ENCODE measurements at regions not wholly inside any gene's neighbourhood (a gene's known extent, or its start where the extent isn't known, plus 50 kb on each side); places are given as distances from the start of the nearest gene placed in this dataset.

DNA sequence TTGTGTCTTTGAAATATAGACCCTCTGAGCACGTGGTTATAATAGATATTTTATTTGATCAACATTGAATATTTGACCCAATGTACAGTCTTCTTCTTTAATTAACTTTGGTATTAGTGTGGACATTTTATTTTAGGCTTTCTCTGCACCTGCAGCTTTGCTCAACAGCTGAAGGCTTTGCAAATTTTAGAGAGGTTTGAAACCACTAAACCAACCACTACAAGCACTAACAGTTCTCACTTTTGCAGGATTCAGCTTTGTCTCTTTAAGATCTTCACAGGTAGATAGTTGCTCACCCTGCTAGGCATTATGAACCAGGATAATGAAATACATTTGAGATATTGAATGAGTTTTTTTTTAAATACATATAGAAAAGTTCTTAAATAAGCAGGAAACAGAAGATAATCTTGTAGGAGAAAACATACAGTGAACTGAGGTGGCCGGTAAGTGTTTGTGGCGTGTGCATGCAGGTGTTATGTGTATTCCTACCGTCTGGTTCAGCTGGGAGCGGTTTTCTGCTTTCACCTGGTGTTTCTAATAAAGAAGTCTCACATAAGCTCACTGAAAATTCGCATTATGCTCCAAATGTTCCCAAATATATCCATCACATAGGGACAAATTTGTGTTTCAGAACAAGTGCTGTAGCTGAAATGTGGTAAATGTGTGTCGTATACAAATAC is 1508.3 kb upstream of the TENM3 start:
- 85 to 89% methylated on average over 7 of the region's 7 CpGs for WGBS, 2 donors
- Histone ChIP-seq H3K36me3 (ENCODE audit: low read depth, missing control alignments) (no peaks in the 10 kb centered on the region), H3K4me1 (no peaks in the 10 kb centered on the region), H3K4me3 (no peak overlapping the region), H3K9me3 (no peaks in the 10 kb centered on the region), H3K27me3 (no peaks in the 10 kb centered on the region), H3K27ac (no peak overlapping the region)
- intact Hi-C loops (cut with DNase I; ENCODE audit: low total_unique reads): no loop called here
- TF ChIP-seq, protein P1, sequence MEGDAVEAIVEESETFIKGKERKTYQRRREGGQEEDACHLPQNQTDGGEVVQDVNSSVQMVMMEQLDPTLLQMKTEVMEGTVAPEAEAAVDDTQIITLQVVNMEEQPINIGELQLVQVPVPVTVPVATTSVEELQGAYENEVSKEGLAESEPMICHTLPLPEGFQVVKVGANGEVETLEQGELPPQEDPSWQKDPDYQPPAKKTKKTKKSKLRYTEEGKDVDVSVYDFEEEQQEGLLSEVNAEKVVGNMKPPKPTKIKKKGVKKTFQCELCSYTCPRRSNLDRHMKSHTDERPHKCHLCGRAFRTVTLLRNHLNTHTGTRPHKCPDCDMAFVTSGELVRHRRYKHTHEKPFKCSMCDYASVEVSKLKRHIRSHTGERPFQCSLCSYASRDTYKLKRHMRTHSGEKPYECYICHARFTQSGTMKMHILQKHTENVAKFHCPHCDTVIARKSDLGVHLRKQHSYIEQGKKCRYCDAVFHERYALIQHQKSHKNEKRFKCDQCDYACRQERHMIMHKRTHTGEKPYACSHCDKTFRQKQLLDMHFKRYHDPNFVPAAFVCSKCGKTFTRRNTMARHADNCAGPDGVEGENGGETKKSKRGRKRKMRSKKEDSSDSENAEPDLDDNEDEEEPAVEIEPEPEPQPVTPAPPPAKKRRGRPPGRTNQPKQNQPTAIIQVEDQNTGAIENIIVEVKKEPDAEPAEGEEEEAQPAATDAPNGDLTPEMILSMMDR (IDR thresholded peaks at IDR 0.05): no peak
- no peak for TF ChIP-seq POLR2A (IDR thresholded peaks at IDR 0.05)
- DNase-seq: no peak

GRCh38 chr4:180741703-180742102 is 1501.5 kb upstream of the TENM3 start:
- intact Hi-C loops (cut with DNase I; ENCODE audit: low total_unique reads): no loop called here
- TF ChIP-seq, protein P1 (IDR thresholded peaks at IDR 0.05): no peak
- no peak for TF ChIP-seq POLR2A (IDR thresholded peaks at IDR 0.05)
- Histone ChIP-seq H3K27me3 (no peaks in the 10 kb centered on the region), H3K36me3 (ENCODE audit: low read depth, missing control alignments) (no peaks in the 10 kb centered on the region), H3K4me3 (no peak overlapping the region), H3K4me1 (no peaks in the 10 kb centered on the region), H3K9me3 (no peaks in the 10 kb centered on the region), H3K27ac (no peak overlapping the region)
- no peak for DNase-seq
- WGBS, 2 donors: 65 to 69% methylated on average over 1 of the region's 1 CpG

GRCh38 chr4:180745019-180745418 is 1498.2 kb upstream of the TENM3 start:
- Histone ChIP-seq H3K9me3 (no peaks in the 10 kb centered on the region), H3K36me3 (ENCODE audit: low read depth, missing control alignments) (no peaks in the 10 kb centered on the region), H3K27ac (no peak overlapping the region), H3K4me3 (no peak overlapping the region), H3K27me3 (no peaks in the 10 kb centered on the region), H3K4me1 (no peaks in the 10 kb centered on the region)
- intact Hi-C loops (cut with DNase I; ENCODE audit: low total_unique reads): no loop called here
- WGBS, 2 donors: 83 to 89% methylated on average over 4 of the region's 4 CpGs
- DNase-seq: no peak
- no peak for TF ChIP-seq POLR2A (IDR thresholded peaks at IDR 0.05)
- TF ChIP-seq, protein P1 (IDR thresholded peaks at IDR 0.05): no peak

DNA sequence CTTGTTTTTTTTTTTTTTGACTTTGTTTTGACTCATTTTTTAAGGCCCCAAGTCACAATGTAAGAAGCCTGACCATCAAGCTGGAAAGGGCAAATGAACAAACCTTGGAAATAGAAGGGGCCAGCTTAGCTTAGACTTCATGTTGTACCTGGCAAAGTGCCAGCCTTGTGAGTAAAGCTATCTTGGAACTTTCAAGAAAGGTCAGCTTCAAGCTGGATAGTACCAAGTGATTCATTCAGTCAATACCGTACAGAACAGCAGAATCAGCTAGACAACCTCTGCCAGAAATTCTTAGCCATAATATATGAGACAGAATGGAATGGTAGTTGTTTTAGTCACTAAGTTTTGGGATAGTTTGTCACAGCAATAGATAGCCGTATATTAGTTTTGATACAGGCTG is 1492.2 kb upstream of the TENM3 start:
- Histone ChIP-seq H3K27ac (no peak overlapping the region), H3K4me3 (no peak overlapping the region), H3K27me3 (no peaks in the 10 kb centered on the region), H3K36me3 (ENCODE audit: low read depth, missing control alignments) (no peaks in the 10 kb centered on the region), H3K9me3 (no peaks in the 10 kb centered on the region), H3K4me1 (no peaks in the 10 kb centered on the region)
- TF ChIP-seq, protein P1 (IDR thresholded peaks at IDR 0.05): no peak
- no peak for TF ChIP-seq POLR2A (IDR thresholded peaks at IDR 0.05)
- WGBS, 2 donors: 75 to 78% methylated on average over 2 of the region's 2 CpGs
- intact Hi-C loops (cut with DNase I; ENCODE audit: low total_unique reads): no loop called here
- DNase-seq: no peak

GRCh38 chr4:180757927-180758326 is 1485.3 kb upstream of the TENM3 start:
- Histone ChIP-seq H3K4me3 (no peak overlapping the region), H3K9me3 (no peaks in the 10 kb centered on the region), H3K27me3 (no peaks in the 10 kb centered on the region), H3K4me1 (no peaks in the 10 kb centered on the region), H3K36me3 (ENCODE audit: low read depth, missing control alignments) (no peaks in the 10 kb centered on the region), H3K27ac (no peak overlapping the region)
- intact Hi-C loops (cut with DNase I; ENCODE audit: low total_unique reads): no loop called here
- 85 to 100% methylated on average over 2 of the region's 2 CpGs for WGBS, 2 donors
- TF ChIP-seq, protein P1 (IDR thresholded peaks at IDR 0.05): no peak
- TF ChIP-seq POLR2A (IDR thresholded peaks at IDR 0.05): no peak
- DNase-seq: no peak
